Stomach (tissue), 8 donors: ENCODE measurements at regions not wholly inside any gene's neighbourhood (a gene's known extent, or its start where the extent isn't known, plus 50 kb on each side); places are given as distances from the start of the nearest gene placed in this dataset.
"Not testable (repeated sequence)": the region's sequence is repeated elsewhere in the genome, so short reads cannot be mapped to it uniquely, and the experiment has no call there.

Source experiments
- DNase-seq, 2 donors: peaks; one replicate each; pipeline versions ENCODE4 v3.0.0 to v3.0.0-alpha.2; 2013 to 2019
- H3K27ac ChIP-seq, 5 donors: fragments of 200-600 bp in 4 of 5; sonication (generic) in 4 of 5; one replicate each; pipeline ENCODE4 v1.5.1; 2013 to 2019; ENCODE audit warnings: mild to moderate bottlenecking in 1 of 5, moderate library complexity in 1 of 5
- H3K27me3 ChIP-seq, 3 donors: fragments of 200-600 bp; sonication (generic); one replicate each; pipeline ENCODE4 v1.5.1; 2017 to 2019; ENCODE audit warnings: mixed run types in 1 of 3
- H3K36me3 ChIP-seq, 4 donors: fragments of 200-600 bp; sonication (generic); 1 replicate in 3 of 4; 2 replicates in 1 of 4; pipeline ENCODE4 v1.5.1; 2016 to 2019
- H3K4me1 ChIP-seq, 4 donors: fragments of 200-600 bp; sonication (generic); one replicate each; pipeline ENCODE4 v1.5.1; 2016 to 2019
- H3K4me3 ChIP-seq, 4 donors: fragments of 200-600 bp; sonication (generic) in 3 of 4; one replicate each; pipeline ENCODE4 v1.5.1; 2016 to 2019; ENCODE audit warnings: mild to moderate bottlenecking in 1 of 4
- H3K9me3 ChIP-seq, 4 donors: fragments of 200-600 bp; sonication (generic); one replicate each; pipeline ENCODE4 v1.5.1; 2016 to 2019
- CTCF ChIP-seq, 7 experiments: fragments of 450-650 bp in 4 of 7; fragments of 200-600 bp in 3 of 7; sonication (generic) in 3 of 7; IDR thresholded peaks; one replicate each; pipeline ENCODE4 v1.5.1; 2016 to 2019; ENCODE audit warnings: antibody characterized with exemption in 7 of 7, control low read depth in 2 of 7, mild to moderate bottlenecking in 1 of 7
- EP300 ChIP-seq: sonication (generic); formaldehyde crosslinking; IDR thresholded peaks from one replicate; pipeline ENCODE4 v1.6.1; 2017; ENCODE audit warnings: antibody characterized with exemption
- POLR2A ChIP-seq, 4 donors: fragments of 450-650 bp; IDR thresholded peaks; one replicate each; pipeline ENCODE4 v1.6.1; 2016; ENCODE audit warnings: antibody characterized with exemption in 4 of 4, control low read depth in 2 of 4, mild to moderate bottlenecking in 1 of 4, moderate library complexity in 1 of 4
- POLR2AphosphoS5 ChIP-seq, 3 donors: sonication (generic); formaldehyde crosslinking; IDR thresholded peaks; one replicate each; pipeline ENCODE4 v1.6.1; 2016; ENCODE audit warnings: antibody characterized with exemption in 3 of 3
- WGBS, 5 donors: extraction: QIAGEN DNeasy Blood & Tissue Kit in 3 of 5; methylation state at CpG; one replicate each; pipeline versions ENCODE4 v1.1.5 to v1.1.7; 2013 to 2018; 5-methylcytosine and 5-hydroxymethylcytosine counted together
- intact Hi-C: fragments of 100-400 bp; cut with DNase I; formaldehyde crosslinking; loops from one replicate; pipeline ENCODE4 v1.15.1; 2023; ENCODE audit warnings: low total_unique reads
- donor health status: healthy with polysubstance abuse.
- donor health status: Bipolar disorder and iron deficiency.
- donor health status: healthy.

- intact Hi-C loops, result loop anchor here (10.0 kb wide), 1 partner anchor 567 kb away; no protein-coding TSS in a partner anchor
- no peak for DNase-seq
- no peak for TF ChIP-seq POLR2A (IDR thresholded peaks at IDR 0.05)
- no peak for TF ChIP-seq CTCF (IDR thresholded peaks at IDR 0.05)
- H3K36me3 ChIP-seq, result no peaks in the 10 kb centered on the region
- H3K9me3 ChIP-seq, result no peaks in the 10 kb centered on the region
- no peak overlapping the region for H3K27ac ChIP-seq
- H3K4me1 ChIP-seq, result no peaks in the 10 kb centered on the region
- H3K27me3 ChIP-seq, result peaks cover 0 to 9% (median 3%) of the 10 kb centered on the region in 3 donors
- no peak overlapping the region for H3K4me3 ChIP-seq
- 52 to 67% (median 58%) methylated on average over 2 of the region's 2 CpGs for WGBS, 5 donors
Measured at GRCh38 chr7:131937868-131938267, 381.4 kb upstream of the PODXL start.

GRCh38 chr7:131935180-131935579 lies 378.8 kb upstream of the PODXL start:
- H3K27ac ChIP-seq, result no peak overlapping the region
- H3K4me3 ChIP-seq, result no peak overlapping the region
- intact Hi-C loops, result loop anchor here (10.0 kb wide), 1 partner anchor 570 kb away; no protein-coding TSS in a partner anchor
- H3K27me3 ChIP-seq, result peaks cover 0 to 5% (median 0%) of the 10 kb centered on the region in 3 donors
- no peaks in the 10 kb centered on the region for H3K4me1 ChIP-seq
- no peak for DNase-seq
- 47 to 67% (median 49%) methylated on average over 3 of the region's 3 CpGs for WGBS, 5 donors
- no peaks in the 10 kb centered on the region for H3K36me3 ChIP-seq
- TF ChIP-seq EP300, result no peak
- no peak for TF ChIP-seq POLR2A (IDR thresholded peaks at IDR 0.05)
- TF ChIP-seq POLR2AphosphoS5 (IDR thresholded peaks at IDR 0.05), result no peak
- TF ChIP-seq CTCF (IDR thresholded peaks at IDR 0.05), result no peak
- H3K9me3 ChIP-seq, result no peaks in the 10 kb centered on the region

GRCh38 chr7:131934452-131934851 lies 378.0 kb upstream of the PODXL start:
- H3K27ac ChIP-seq, result no peak overlapping the region
- no peak for DNase-seq
- H3K36me3 ChIP-seq, result no peaks in the 10 kb centered on the region
- no peaks in the 10 kb centered on the region for H3K4me1 ChIP-seq
- TF ChIP-seq CTCF (IDR thresholded peaks at IDR 0.05) (no peak), POLR2A (IDR thresholded peaks at IDR 0.05) (no peak), EP300 (no peak), POLR2AphosphoS5 (IDR thresholded peaks at IDR 0.05) (no peak)
- H3K9me3 ChIP-seq, result no peaks in the 10 kb centered on the region
- no peak overlapping the region for H3K4me3 ChIP-seq
- intact Hi-C loops, result loop anchor here (10.0 kb wide), 1 partner anchor 570 kb away; no protein-coding TSS in a partner anchor
- H3K27me3 ChIP-seq, result peaks cover 0 to 8% (median 0%) of the 10 kb centered on the region in 3 donors
- 15 to 51% (median 33%) methylated on average over 3 of the region's 3 CpGs for WGBS, 5 donors

- Histone ChIP-seq H3K4me3 (no peak overlapping the region), H3K27me3 (peaks cover 0 to 8% (median 0%) of the 10 kb centered on the region in 3 donors), H3K36me3 (no peaks in the 10 kb centered on the region), H3K9me3 (no peaks in the 10 kb centered on the region), H3K4me1 (no peaks in the 10 kb centered on the region), H3K27ac (no peak overlapping the region)
- DNase-seq, result no peak
- no peak for TF ChIP-seq POLR2A (IDR thresholded peaks at IDR 0.05)
- no peak for TF ChIP-seq EP300
- TF ChIP-seq CTCF (IDR thresholded peaks at IDR 0.05), result no peak
- no peak for TF ChIP-seq POLR2AphosphoS5 (IDR thresholded peaks at IDR 0.05)
- WGBS, 5 donors, result 49 to 64% (median 55%) methylated on average over 6 of the region's 6 CpGs
- intact Hi-C loops, result loop anchor here (10.0 kb wide), 1 partner anchor 571 kb away; no protein-coding TSS in a partner anchor
Measured at GRCh38 chr7:131933751-131934289, 377.4 kb upstream of the PODXL start.

- intact Hi-C loops, result loop anchor here (10.0 kb wide), 1 partner anchor 572 kb away; no protein-coding TSS in a partner anchor
- not testable (repeated sequence) for H3K4me1 ChIP-seq
- WGBS, 5 donors, result 86 to 93% (median 93%) methylated on average over 2 of the region's 2 CpGs
Measured at GRCh38 chr7:131933219-131933618, 376.8 kb upstream of the PODXL start.

More at GRCh38 chr7:131933219-131933618, 376.8 kb upstream of the PODXL start:
- not testable (repeated sequence) for DNase-seq, H3K27ac ChIP-seq, H3K9me3 ChIP-seq, H3K4me3 ChIP-seq, H3K36me3 ChIP-seq
- H3K27me3 ChIP-seq, result peaks cover 0 to 11% (median 0%) of the 10 kb centered on the region in 3 donors
